OCI-LY3 (cell line): ENCODE measurements at regions not wholly inside any gene's neighbourhood (a gene's known extent, or its start where the extent isn't known, plus 50 kb on each side); places are given as distances from the start of the nearest gene placed in this dataset.

Experiments used
- EZH2phosphoT487 ChIP-seq: fragments of 200-600 bp; shearing (Covaris generic); IDR thresholded peaks from 2 replicates; pipeline ENCODE4 v1.6.1; 2018; ENCODE audit warnings: antibody characterized with exemption, mixed run types, low read depth
- TF ChIP-seq, protein P1 (sequence below): fragments of 200-600, 300-600 bp; sonication (generic); IDR thresholded peaks from 2 replicates; pipeline ENCODE4 v1.5.1; 2014; ENCODE audit warnings: antibody characterized with exemption, low read length, low read depth

DNA sequence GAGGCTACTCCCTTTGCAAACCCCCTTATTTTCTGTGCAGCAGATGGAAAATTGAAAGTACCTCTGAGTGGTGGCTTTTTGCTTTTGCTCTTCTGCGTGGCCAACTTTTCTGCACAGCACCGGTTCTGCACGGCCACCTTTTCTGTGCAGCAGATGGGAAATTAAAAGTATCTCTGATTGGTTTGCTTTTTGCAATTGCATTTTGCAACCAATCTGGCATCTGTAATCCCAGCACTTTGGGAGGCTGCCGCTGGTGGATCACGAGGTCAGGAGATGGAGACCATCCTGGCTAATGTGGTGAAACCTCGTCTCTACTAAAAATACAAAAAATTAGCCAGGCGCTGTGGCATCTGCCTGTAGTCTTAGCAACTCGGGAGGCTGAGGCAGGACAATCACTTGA lies 79.5 kb upstream of the CHMP2B start:
- TF ChIP-seq, protein P1, sequence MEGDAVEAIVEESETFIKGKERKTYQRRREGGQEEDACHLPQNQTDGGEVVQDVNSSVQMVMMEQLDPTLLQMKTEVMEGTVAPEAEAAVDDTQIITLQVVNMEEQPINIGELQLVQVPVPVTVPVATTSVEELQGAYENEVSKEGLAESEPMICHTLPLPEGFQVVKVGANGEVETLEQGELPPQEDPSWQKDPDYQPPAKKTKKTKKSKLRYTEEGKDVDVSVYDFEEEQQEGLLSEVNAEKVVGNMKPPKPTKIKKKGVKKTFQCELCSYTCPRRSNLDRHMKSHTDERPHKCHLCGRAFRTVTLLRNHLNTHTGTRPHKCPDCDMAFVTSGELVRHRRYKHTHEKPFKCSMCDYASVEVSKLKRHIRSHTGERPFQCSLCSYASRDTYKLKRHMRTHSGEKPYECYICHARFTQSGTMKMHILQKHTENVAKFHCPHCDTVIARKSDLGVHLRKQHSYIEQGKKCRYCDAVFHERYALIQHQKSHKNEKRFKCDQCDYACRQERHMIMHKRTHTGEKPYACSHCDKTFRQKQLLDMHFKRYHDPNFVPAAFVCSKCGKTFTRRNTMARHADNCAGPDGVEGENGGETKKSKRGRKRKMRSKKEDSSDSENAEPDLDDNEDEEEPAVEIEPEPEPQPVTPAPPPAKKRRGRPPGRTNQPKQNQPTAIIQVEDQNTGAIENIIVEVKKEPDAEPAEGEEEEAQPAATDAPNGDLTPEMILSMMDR, result no peak
- no peak for TF ChIP-seq EZH2phosphoT487
